HL-60 (cell line): ENCODE measurements at regions not wholly inside any gene's neighbourhood (a gene's known extent, or its start where the extent isn't known, plus 50 kb on each side); places are given as distances from the start of the nearest gene placed in this dataset.

Source experiments
- DNase-seq, 2 experiments: peaks; one replicate each; pipeline ENCODE4 v3.0.0-alpha.2; 2010 to 2020; ENCODE audit warnings: low read depth in 1 of 2, low spot score in 1 of 2
- H3K27ac ChIP-seq: fragments of 250-450 bp; sonication (Bioruptor Pico); replicated peaks from 2 replicates; pipeline ENCODE4 v1.5.1; 2020; ENCODE audit warnings: mild to moderate bottlenecking, moderate library complexity
- H3K27me3 ChIP-seq: fragments of 250-450 bp; sonication (Bioruptor Pico); 2 replicates; pipeline ENCODE4 v1.5.1; 2021; ENCODE audit warnings: mild to moderate bottlenecking, moderate library complexity; ENCODE audit not compliant: insufficient read depth, poor library complexity, severe bottlenecking
- H3K4me3 ChIP-seq: replicated peaks from 2 replicates; pipeline ENCODE4 v1.5.1; 2011; ENCODE audit warnings: mild to moderate bottlenecking, control low read depth, low read length; ENCODE audit not compliant: insufficient read depth
- GABPA ChIP-seq: IDR thresholded peaks from 2 replicates; pipeline ENCODE4 v1.6.1; 2012; ENCODE audit warnings: low read depth
- POLR2AphosphoS5 ChIP-seq: IDR thresholded peaks from 2 replicates; pipeline ENCODE4 v1.6.1; 2012; ENCODE audit warnings: low read depth
- SPI1 ChIP-seq: IDR thresholded peaks from 2 replicates; pipeline ENCODE4 v1.6.1; 2012; ENCODE audit warnings: low read depth, mild to moderate bottlenecking, borderline replicate concordance
- TF ChIP-seq, protein P1 (sequence below): IDR thresholded peaks from one replicate; pipeline ENCODE4 v1.5.1; 2011; ENCODE audit warnings: low read length, control low read depth, inconsistent platforms; ENCODE audit not compliant: insufficient read depth
- TF ChIP-seq, protein P2 (sequence below): IDR thresholded peaks from 2 replicates; pipeline ENCODE4 v1.6.1; 2012; ENCODE audit warnings: low read depth; ENCODE audit not compliant: insufficient replicate concordance

DNA sequence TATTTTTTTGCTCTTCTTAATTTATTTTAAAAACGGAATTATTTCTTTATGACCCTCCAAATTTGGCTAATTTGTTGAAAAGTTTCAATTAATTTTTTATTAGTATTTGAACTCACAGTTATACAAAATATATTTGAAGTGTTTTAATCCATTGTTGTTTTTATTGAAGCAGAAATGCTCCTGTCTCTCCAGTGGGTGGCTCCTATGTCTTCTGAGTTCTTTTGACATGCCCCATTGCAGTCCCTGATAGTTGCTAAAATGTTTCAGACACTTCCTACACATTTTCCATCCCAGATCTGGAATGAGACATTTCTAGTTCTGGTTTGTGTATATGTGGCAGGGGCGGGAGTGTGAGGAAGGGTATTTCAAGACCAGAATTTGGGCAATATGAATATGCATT is 579.4 kb upstream of the PRR20A start:
- Histone ChIP-seq H3K27me3 (no peaks in the 10 kb centered on the region), H3K27ac (no peak overlapping the region), H3K4me3 (no peak overlapping the region)
- TF ChIP-seq GABPA (no peak), POLR2AphosphoS5 (no peak)
- TF ChIP-seq, protein P1, sequence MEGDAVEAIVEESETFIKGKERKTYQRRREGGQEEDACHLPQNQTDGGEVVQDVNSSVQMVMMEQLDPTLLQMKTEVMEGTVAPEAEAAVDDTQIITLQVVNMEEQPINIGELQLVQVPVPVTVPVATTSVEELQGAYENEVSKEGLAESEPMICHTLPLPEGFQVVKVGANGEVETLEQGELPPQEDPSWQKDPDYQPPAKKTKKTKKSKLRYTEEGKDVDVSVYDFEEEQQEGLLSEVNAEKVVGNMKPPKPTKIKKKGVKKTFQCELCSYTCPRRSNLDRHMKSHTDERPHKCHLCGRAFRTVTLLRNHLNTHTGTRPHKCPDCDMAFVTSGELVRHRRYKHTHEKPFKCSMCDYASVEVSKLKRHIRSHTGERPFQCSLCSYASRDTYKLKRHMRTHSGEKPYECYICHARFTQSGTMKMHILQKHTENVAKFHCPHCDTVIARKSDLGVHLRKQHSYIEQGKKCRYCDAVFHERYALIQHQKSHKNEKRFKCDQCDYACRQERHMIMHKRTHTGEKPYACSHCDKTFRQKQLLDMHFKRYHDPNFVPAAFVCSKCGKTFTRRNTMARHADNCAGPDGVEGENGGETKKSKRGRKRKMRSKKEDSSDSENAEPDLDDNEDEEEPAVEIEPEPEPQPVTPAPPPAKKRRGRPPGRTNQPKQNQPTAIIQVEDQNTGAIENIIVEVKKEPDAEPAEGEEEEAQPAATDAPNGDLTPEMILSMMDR = no peak
- no peak for DNase-seq

DNA sequence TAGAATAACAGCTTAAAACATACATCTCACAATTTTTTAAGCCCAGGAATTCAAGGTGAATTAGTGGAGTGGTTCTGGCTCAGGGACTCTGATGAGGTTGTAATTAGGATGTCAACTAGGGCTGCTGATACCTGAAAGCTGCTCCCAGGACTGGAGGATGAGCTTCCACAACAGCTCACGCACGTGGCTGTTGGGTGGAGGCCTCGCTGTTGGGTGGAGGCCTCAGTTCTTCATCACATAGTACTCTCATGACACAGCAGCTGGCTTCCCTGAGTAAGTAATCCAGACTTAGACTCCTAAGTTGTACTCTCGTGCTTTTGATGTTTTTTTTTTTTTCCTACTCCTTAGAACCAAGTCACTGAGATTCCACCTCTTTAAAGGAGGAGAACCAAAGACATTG is 577.1 kb upstream of the PRR20A start:
- TF ChIP-seq SPI1 = no peak
- no peak for TF ChIP-seq GABPA
- no peak for TF ChIP-seq POLR2AphosphoS5
- TF ChIP-seq, protein P2, sequence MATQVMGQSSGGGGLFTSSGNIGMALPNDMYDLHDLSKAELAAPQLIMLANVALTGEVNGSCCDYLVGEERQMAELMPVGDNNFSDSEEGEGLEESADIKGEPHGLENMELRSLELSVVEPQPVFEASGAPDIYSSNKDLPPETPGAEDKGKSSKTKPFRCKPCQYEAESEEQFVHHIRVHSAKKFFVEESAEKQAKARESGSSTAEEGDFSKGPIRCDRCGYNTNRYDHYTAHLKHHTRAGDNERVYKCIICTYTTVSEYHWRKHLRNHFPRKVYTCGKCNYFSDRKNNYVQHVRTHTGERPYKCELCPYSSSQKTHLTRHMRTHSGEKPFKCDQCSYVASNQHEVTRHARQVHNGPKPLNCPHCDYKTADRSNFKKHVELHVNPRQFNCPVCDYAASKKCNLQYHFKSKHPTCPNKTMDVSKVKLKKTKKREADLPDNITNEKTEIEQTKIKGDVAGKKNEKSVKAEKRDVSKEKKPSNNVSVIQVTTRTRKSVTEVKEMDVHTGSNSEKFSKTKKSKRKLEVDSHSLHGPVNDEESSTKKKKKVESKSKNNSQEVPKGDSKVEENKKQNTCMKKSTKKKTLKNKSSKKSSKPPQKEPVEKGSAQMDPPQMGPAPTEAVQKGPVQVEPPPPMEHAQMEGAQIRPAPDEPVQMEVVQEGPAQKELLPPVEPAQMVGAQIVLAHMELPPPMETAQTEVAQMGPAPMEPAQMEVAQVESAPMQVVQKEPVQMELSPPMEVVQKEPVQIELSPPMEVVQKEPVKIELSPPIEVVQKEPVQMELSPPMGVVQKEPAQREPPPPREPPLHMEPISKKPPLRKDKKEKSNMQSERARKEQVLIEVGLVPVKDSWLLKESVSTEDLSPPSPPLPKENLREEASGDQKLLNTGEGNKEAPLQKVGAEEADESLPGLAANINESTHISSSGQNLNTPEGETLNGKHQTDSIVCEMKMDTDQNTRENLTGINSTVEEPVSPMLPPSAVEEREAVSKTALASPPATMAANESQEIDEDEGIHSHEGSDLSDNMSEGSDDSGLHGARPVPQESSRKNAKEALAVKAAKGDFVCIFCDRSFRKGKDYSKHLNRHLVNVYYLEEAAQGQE = no peak
- TF ChIP-seq, protein P1 = no peak
- Histone ChIP-seq H3K27ac (no peak overlapping the region), H3K27me3 (no peaks in the 10 kb centered on the region), H3K4me3 (no peak overlapping the region)
- DNase-seq = no peak

DNA sequence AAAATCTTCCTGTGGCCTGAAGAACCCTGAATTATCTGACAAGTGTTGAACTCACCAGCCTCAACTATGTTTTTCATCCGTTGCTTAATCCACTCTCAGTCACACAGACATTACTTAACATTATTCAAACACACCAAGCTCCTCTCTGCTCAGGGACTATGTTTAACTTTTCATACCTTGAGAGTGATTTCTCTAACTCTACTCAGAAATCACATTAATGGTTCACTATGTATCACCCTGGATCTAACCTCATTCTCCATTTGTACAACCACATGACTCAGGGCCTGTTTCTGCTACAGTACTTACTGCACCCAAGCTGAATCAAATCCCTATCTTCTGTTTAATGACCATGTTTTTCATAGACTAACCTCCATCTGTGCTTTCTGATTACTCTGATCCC is 553.7 kb upstream of the PRR20A start:
- Histone ChIP-seq H3K27me3 (no peaks in the 10 kb centered on the region), H3K4me3 (no peak overlapping the region), H3K27ac (no peak overlapping the region)
- no peak for TF ChIP-seq SPI1
- no peak for TF ChIP-seq POLR2AphosphoS5
- no peak for TF ChIP-seq GABPA
- TF ChIP-seq, protein P1 = no peak
- TF ChIP-seq, protein P2 = no peak
- DNase-seq = no peak

DNA sequence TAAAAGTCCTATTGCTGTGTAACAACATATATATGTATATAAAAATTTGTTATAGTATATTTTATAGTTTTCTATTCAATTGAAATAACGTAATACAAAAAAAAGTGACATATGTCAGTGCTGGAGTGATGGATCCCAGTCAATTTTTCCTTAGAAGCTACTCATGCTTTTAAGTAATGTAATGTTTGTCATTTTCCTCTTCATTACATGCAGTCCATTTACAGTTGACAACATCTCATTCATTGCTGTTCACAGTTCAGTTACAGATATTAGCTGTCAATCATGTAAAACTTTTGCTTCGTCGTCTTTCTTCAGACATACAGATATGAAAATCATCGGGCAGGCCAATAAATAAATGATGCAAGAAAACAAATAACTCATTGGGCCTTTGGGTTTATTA is 525.1 kb upstream of the PRR20A start:
- H3K4me3 ChIP-seq = no peak overlapping the region
- no peak overlapping the region for H3K27ac ChIP-seq
- no peak for DNase-seq
- TF ChIP-seq GABPA (no peak), SPI1 (no peak), POLR2AphosphoS5 (no peak)
- TF ChIP-seq, protein P1 = no peak
- TF ChIP-seq, protein P2 = no peak
- no peaks in the 10 kb centered on the region for H3K27me3 ChIP-seq
